ENCODE measurements at regions not wholly inside any gene's neighbourhood (a gene's known extent, or its start where the extent isn't known, plus 50 kb on each side); places are given as distances from the start of the nearest gene placed in this dataset.

DNA sequence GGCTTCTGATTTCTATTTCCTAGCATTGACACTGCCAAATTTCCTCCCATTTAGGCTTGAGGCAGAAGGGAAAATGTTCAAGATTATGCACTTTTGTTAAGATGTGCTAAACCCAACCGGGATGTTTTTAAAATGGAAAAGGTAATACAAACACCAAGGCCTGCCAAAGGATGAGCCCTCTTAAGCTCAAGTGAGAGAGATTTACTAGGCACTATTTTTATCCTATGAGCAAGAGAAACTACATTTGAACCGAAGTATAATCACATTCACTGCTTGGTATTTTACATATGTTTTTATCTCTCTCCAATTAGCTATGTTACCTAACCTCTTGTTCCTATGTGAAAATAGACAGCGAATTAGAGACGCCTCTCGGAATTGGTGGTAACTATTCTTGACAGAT is 295.8 kb downstream of the GABRB3 start:
- DNase-seq (ENCODE audit: low spot score): no peak

DNA sequence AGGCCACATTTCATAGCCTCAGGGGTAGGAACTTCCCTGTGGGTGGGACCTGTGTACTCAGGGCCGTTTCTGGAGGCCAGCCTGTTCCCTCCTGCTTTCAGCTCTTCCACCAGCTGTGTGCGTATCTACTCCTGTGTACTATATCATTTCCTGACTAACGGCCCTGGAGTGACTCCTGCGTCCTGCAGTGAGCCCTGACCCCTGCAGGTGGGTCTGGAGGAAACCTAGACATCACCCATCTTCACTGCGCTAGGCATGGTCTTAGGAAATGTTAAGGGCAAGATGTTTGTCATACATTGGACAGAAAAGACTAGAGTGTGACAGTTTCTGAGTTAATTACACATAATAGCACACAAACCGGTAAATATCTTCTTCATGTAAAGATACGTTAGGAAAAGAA is 297.3 kb downstream of the GABRB3 start:
- no peak for DNase-seq (ENCODE audit: low spot score)

DNA sequence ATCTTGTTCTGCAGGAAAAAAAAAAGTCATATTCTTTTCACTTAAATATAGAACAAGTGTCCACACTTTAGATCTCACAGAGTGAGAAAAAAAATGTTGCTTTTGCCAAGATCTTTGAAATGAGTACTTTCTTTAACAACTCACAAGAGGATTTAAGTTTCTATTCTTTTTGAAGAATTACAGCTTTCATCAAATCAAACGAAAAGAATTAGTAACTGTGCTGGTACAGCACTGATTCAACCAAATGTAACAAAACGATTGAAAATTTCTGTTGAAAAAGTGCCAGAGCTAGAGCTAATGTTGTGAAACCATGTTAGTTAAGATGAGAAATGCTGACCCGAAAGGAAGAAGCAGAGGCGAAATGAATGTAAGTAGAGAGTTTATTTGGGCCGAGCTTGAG is 300.2 kb downstream of the GABRB3 start:
- DNase-seq (ENCODE audit: low spot score): no peak

DNA sequence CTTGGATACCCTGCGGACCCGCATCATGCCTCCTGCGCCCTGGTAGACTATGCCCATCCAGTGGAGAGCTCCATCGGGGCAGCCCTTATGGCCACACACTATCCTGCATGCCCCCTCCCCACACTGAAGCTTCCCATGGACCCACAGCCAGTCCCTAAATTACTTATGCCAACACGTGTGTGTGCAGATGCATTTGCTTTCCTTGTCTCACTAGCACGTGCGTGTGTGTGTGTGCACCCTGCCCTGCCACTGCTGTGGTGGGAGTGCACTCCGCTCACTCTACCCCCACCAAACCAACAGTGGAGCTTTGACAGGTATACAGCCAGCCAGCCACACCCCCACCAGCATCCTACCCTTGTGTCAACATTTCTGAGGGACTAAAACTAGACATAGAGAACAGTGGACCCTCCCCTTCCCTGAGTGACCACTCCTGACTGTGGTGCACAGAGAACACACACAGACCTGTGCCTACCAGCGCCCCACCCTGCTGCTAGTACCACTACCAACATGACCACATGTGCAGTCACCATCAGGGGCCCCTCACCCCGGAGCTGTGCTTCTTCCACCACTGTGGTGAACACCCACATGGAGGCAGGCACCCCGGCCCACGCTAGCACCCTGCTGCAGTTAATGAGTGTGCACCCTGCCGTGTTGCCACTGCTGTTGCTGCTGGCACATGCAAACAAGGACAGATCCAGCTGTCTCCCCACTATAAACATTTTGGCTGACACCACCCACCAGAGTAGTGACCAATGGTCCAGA is 310.8 kb downstream of the GABRB3 start:
- DNase-seq (ENCODE audit: low spot score): no peak

DNA sequence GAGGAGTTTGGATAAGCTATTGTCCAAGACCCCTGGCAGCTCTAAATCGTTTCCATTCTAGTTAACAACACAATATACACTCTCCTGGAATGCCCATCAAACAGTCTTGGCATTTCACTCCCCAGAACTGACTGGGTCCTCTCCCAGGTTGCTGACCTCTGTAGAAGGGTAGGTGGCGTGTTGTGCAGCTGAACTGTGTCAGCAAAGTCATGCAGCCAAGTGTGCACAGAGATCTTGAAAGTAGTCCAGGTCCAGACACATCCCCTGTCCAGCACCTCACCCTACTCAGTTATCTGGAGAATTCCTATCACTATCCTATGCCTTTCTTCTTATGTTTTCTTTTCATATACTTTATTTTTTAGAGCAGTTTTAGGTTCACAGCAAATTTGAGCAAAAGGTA is 312.7 kb downstream of the GABRB3 start:
- no peak for DNase-seq (ENCODE audit: low spot score)

DNA sequence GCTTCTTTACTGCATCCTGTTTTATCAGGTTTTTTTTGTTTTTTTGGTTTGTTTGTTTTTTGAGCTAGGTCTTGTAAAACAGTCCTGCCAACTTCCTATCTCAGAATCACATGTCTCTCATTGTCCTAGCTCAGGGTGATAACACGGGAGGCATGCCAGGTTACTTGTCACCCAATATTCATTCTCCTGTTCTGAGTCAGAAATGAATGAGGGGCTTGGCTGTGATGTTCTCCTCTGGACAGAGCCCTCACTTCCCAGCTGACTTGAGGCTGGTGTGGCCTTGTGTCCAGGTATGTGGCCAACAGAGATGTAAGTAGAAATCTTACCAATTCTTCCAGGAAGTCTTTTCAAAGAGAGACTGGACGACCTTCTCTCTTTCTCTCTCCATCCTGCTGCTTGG is 317.0 kb downstream of the GABRB3 start:
- DNase-seq (ENCODE audit: low spot score): no peak

DNA sequence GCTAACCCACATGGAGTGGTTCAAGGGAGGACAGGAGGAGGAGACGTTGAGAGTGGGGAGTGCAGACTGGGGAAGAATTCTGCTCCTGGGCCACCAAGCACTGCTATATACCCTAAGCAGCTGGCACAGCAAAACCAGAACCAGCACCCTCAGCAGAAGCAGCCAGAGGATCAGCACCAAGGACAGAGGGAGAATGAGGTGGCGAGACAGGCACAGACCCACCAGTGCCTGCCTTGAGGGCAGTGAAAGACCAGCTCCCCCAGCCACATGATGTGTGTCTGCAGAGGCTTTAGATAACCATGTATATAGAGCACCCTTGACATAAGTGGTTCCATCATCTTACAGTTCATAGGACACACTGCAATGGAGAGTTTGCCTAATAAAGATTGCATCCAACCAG is 319.0 kb downstream of the GABRB3 start:
- no peak for DNase-seq (ENCODE audit: low spot score)

DNA sequence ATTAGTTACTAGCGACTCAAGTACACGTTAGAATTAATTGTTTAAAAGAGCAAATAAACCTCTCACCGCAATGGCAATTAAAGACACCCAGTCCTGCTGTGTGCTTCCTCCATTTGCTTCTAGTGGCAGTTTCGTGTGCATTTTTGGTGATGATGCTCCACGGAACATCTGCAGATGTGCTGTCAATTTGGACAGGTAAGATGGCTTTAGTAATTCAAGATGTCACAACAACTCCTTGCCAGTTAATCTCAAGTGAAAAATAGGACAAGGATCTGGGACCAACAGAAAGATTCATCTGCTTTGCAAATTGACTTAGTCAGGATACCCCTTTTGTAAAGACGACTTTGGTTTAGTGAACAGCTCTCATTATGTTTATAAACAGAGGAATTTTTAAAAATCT is 320.9 kb downstream of the GABRB3 start:
- no peak for DNase-seq (ENCODE audit: low spot score)

DNA sequence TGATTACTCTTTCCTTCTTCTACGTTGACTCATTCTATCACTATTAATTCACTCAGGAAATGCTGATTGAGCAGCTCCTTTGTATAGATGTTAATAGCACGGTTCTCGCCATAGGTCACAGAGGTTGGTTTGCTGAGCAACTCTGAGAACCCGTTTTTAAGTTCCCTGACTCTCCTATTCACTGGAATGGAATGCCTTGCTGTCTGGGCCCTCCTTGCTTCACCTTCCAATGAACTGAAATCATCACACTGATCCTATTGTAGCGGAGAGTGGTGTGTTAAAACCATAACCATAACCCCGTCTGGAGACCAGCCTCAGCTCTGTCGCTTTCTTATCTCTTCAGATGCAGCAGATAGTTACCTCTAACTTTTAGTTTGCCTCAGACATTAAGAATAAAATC is 323.6 kb downstream of the GABRB3 start:
- DNase-seq (ENCODE audit: low spot score): no peak

DNA sequence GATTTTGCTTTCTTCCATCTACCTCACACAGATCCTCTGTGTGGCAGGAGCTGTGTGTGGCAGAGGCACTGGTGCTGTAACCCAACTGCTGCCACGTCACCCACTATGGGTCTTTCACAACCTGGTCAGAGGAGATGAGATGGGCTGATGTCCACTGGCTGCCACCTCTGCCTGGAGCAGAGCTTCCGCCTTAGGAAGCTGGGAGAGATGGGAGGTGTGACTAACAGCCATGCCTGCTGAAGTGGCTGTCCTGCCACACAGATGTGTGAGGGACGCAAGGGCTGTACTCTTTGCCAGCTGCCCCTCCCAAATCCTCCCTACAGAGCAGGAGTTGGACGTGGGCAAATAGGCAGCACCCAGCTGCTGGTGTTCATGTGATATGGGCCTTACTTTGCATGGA is 329.5 kb downstream of the GABRB3 start:
- DNase-seq (ENCODE audit: low spot score): no peak

DNA sequence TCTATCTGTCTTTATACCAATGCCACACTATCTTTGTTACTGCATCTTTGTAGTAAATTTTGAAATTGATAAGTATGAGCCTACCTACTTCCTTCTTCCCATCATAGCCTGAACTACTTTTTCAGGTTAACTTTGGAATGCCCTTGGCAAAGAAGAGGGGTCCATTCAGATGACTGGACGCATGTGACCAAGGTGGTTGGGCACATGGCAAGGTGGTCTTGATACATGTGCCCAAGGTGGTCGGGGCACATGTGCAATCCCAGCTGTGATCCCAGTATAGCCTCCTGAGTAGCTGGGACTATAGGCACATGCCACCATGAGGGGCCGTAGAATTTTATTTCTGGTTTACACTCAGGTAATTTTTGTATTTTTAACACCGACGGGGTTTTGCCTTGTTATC is 330.2 kb downstream of the GABRB3 start:
- DNase-seq (ENCODE audit: low spot score): no peak

DNA sequence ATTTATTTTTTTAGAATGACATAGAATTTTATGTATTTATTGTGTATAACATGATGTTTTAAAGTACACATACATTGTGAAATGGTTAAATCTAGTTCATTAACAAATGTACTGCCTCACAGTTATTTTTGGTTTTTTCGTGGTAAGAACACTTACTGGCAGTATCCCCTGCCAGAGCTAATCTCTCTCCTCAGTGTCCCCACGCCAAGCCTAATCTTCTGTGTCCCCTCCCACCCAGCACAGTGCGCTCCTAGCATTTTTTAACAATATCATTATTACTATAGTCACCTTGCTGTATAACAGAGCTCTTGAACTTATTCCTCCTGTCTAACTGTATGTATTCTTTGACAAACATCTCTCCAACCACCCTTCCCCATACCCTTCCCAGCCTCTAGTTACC is 333.2 kb downstream of the GABRB3 start:
- DNase-seq (ENCODE audit: low spot score): no peak

DNA sequence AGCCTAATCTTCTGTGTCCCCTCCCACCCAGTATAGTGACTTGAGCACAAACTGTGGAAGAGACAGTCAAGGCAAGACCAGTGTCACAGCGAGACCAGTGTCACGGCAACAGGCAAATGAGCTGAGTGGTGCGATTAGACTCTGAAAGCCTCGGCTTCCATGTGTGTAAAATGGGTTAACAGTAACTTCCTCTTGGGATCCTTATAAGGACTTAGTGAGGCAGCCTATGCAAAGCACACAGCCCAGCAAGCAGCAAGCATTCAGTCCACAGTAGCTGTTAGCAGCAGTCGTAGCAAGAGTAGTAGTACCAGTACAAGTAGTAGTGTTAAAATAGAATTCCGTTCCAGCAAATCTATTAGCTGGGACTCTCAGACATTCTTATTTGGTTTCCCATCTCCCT is 334.1 kb downstream of the GABRB3 start:
- DNase-seq (ENCODE audit: low spot score): no peak

DNA sequence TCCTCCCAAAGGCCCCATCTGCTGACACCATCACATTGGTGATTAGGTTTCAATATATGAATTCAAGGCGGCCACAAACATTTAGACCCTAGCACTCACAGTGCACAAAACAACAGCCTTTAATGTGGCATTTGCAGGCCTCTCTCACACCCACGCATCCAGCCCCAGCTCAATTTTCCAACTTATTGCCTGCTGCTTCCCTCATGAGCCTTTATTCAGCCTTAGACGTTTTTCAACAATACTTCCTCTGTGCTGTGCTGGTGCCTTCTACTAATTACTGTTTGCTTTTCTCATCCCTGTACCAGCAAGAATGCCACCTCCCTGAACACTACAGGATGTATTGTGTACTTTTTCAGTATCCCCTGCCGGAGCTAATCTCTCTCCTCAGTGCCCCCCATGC is 334.6 kb downstream of the GABRB3 start:
- DNase-seq (ENCODE audit: low spot score): no peak

DNA sequence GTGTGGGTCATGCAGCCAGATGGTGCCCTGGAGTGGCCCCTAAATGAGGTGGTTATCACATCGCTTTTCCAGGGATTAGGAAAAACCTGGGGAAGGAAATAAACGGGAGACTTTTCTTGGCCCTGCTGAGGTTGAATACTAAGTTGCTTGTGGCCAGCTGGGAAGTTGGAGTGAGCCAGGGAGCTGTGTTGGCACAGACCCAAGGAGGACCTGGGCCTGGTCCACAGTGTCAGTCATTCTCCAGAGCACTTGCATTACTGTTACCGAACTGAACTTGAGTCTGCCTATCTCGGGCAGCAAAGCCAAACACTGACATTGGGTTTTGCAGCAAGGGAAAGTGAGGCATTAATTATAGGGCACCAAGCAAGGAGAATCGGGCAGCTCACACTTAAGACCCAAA is 339.0 kb downstream of the GABRB3 start:
- no peak for DNase-seq (ENCODE audit: low spot score)

DNA sequence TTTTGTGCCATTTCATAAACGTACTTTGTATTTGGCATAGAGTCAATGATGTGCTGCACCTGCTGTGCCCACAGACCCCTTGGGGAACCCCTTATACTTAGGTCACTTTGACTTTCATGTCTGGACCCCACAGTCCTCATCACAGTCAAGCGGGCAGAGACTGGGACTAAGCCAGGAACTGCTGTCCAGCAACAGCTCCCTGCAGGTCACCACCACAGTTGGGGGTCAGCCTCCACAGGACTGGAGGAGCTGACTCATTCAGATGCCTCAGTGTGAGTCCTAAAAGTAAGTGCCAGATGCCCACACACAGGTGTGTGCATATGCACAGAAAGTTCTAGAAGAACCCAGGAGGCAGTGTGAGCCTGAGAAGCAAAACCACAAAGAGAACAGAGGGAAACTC is 339.8 kb downstream of the GABRB3 start:
- no peak for DNase-seq (ENCODE audit: low spot score)

DNA sequence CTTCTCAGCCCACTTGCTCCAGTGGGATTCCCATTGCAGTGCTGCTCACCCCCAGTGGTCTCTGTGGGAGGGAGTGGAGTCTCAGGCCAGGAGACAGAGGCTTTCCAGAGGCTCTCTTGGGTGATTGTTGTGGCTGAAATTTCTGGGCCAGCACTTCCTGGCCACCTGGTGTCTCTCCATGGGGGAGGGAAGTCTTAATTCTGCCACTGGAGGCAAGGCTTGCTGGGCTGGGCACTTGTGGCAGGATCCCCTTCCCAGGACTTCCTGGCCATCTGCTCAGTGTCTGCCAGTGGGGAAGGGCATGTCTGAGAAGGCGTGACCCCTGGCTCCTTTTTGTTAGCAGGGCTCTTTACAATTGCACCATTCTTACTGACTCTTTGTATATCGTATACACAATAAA is 351.8 kb downstream of the GABRB3 start:
- no peak for DNase-seq (ENCODE audit: low spot score)

DNA sequence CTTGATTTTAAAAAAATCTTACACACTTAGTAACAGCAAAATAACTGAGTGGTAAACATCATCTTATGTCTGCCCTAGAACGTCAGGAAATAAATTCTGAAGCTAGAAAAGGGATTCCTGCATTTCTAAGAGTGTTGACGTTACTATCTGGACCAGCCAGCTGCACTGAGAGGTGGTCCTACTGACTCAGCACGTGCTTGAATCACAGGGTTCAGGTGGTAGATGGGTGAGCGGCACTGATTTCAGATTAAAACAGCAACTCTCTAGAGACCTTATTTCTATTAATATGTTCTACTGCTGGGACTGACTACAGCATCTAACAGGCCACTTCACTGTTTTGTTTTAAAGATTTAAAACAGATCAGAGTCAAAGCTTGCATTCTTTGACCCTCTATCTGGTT is 377.2 kb downstream of the GABRB3 start:
- no peak for DNase-seq (ENCODE audit: low spot score)

DNA sequence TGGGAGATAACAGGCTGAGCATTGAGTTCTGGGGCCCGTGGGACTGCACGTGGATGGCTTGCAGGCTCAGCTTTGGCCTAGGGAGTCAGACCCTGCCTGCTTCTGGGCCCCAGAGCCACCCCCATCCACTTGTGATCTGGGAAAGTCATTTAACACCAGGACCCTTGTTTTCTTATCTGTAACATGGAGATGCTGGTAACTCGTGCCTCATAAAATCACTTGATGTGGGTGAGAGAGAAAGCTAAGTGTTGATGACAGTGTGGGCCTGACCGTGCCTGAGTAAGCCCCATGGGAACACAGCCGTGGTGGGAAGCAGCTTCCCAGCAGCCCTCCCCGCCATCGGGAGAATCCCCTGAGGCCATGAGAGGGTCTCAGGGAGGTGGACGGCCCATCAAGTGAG is 378.1 kb downstream of the GABRB3 start:
- no peak for DNase-seq (ENCODE audit: low spot score)

DNA sequence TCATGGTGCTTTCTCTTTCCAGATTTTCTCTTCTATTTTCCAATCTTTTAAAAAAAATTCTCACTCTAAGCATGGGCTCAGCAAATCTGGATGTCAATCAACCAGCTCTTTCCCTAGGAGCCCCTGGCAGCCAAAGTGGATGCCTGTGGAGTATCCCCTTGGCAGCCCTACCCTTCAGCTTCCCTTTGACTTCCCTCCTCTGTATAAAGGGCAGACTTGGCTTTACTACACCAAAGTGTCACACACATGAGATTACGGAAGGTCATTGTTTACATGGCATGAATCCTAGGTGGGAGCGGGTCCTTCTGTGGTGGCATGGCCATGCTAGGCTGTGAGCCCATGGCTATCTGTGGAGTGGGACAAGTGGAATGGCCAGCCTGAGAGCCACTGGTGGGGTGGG is 379.9 kb downstream of the GABRB3 start:
- DNase-seq (ENCODE audit: low spot score): no peak

DNA sequence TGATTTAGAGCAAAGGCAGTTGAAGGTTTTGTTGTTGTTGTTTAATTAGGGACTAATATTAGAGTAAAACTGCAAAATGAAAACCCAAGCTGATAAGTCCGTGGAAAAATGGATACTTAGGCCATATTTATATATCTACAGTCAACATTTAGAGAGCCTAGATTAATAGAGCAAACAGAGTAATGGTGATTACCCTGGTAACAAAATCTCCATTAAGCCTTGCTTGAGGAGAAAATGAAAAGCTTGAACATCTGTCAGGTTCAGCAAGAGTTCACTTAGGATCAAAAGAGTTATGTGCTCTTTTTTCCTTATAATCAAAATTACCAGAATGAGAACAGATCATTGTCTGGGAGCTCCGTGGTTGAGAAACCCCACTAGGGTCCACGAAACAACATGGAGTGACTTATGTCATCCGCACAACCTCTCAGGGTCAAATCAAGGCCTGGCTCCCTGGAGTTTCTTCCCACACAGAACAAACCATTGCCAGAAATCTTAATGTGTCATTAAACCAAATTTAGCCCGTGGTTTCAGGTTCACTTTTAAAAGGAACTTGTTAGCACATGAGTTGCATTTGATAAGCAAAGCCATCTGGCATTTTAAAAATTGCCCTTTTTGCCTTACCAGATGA is 381.2 kb downstream of the GABRB3 start:
- DNase-seq (ENCODE audit: low spot score): no peak

DNA sequence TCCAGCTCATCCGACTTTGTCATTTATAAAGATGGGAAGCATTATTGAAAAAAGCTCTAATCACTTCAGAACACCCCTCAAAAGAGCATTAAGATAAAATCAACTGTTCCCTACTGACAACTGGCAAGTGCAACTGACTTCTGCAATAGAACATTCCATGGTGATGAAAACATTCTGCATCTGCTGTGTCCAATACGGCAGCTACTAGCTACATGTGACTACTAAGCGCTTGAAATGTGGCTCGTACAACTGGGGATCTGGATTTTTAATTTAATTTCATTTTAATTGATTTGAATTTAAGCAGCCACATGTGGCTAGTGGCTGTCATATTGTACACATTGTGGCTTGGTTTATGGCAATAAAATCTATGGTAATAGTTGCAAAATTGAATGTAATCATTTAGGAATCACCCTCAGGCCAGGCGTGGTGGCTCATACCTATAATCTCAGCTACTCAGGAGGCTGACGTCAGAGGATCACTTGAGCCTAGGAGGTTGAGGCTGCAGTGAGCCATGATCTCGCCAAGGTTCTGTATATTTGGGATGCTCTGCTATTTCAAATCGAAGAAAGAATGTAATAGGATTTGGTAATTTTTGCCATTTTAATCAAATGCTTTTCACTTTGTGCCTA is 390.3 kb downstream of the GABRB3 start:
- no peak for DNase-seq (ENCODE audit: low spot score)

DNA sequence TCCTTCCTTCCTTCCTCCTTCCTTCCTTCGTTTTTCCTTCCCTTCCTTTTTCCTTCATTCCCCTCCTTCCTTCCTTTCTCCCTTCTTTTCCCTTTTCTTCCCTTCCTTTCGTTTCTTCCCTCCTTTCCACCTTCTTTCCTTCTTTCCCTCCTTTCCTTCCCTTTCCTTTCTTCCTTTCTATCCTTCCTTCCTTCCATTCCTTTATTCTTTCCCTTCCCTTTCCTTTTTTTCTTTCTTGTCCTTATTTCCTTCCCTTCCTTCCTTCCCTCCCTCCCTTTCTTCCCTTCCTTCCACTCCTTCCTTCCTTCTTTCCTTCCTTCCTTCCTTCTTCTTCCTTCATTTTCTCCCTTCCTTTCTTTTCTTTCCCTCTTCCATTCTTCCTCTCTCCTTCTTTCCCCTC is 394.6 kb downstream of the GABRB3 start:
- DNase-seq (ENCODE audit: low spot score): no peak

DNA sequence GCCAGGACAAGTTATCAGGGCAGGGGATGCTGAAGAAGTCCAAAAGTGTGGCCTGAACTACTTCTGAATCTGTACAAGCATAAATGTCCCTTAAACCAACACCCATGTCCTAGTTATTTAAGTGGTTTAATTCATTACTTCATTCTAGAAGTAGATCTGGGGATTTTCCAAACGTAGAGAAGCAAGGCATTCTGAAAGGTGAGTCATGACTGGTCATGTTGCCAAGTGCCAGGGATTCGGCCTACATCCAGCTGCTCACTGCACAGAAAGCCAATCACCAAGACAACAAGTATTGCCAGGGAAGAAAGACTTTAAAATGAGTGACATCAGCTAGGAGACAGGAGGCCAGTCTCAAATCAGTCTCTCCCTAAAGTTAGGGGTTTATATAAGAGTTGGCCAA is 396.6 kb downstream of the GABRB3 start:
- no peak for DNase-seq (ENCODE audit: low spot score)
